ENCODE measurements at regions not wholly inside any gene's neighbourhood (a gene's known extent, or its start where the extent isn't known, plus 50 kb on each side); places are given as distances from the start of the nearest gene placed in this dataset.

DNA sequence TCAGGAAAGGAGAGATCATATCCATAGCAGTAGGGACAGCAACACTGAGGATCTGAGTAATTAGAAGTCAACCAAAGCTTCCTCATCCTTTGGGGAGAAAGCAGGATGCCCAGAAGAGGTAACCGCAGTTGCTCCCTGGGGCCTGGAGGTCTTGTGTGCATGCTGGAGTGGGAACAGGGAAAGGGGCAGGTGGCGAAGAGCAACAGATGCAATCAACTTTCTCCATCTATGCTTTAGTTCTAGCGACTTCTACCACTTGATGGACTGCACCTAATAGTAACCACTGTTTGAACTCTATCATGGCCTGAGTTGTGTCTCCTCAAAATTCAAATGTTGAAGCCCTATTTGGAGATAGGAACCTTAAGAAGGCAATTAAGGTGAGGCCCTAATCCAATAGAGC is 503.8 kb downstream of the NPIPA7 start:
- DNase-seq (ENCODE audit: low spot score in 2 of 2, unreplicated experiment in 2 of 2) = no peak
- peaks cover 41% of the 10 kb centered on the region for H3K27me3 Mint-ChIP-seq (ENCODE audit: low read depth)
- H3K27ac Mint-ChIP-seq = no peak overlapping the region
- TF ChIP-seq, protein P1, sequence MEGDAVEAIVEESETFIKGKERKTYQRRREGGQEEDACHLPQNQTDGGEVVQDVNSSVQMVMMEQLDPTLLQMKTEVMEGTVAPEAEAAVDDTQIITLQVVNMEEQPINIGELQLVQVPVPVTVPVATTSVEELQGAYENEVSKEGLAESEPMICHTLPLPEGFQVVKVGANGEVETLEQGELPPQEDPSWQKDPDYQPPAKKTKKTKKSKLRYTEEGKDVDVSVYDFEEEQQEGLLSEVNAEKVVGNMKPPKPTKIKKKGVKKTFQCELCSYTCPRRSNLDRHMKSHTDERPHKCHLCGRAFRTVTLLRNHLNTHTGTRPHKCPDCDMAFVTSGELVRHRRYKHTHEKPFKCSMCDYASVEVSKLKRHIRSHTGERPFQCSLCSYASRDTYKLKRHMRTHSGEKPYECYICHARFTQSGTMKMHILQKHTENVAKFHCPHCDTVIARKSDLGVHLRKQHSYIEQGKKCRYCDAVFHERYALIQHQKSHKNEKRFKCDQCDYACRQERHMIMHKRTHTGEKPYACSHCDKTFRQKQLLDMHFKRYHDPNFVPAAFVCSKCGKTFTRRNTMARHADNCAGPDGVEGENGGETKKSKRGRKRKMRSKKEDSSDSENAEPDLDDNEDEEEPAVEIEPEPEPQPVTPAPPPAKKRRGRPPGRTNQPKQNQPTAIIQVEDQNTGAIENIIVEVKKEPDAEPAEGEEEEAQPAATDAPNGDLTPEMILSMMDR (IDR thresholded peaks at IDR 0.05; ENCODE audit: unreplicated experiment) = no peak
- no peaks in the 10 kb centered on the region for H3K9me3 Mint-ChIP-seq
- no peaks in the 10 kb centered on the region for H3K4me1 Mint-ChIP-seq
- no peak overlapping the region for H3K4me3 Mint-ChIP-seq
- no peaks in the 10 kb centered on the region for H3K36me3 Mint-ChIP-seq

GRCh38 chr16:16884451-16884850 is 505.5 kb downstream of the NPIPA7 start:
- H3K4me3 Mint-ChIP-seq = no peak overlapping the region
- TF ChIP-seq, protein P1 (IDR thresholded peaks at IDR 0.05; ENCODE audit: unreplicated experiment) = no peak
- H3K4me1 Mint-ChIP-seq = no peaks in the 10 kb centered on the region
- DNase-seq (ENCODE audit: low spot score in 2 of 2, unreplicated experiment in 2 of 2) = no peak
- peaks cover 30% of the 10 kb centered on the region for H3K27me3 Mint-ChIP-seq (ENCODE audit: low read depth)
- no peaks in the 10 kb centered on the region for H3K9me3 Mint-ChIP-seq
- no peak overlapping the region for H3K27ac Mint-ChIP-seq
- H3K36me3 Mint-ChIP-seq = no peaks in the 10 kb centered on the region

- H3K27me3 Mint-ChIP-seq (ENCODE audit: low read depth) = peaks cover 17% of the 10 kb centered on the region
- no peak overlapping the region for H3K27ac Mint-ChIP-seq
- H3K36me3 Mint-ChIP-seq = no peaks in the 10 kb centered on the region
- no peaks in the 10 kb centered on the region for H3K4me1 Mint-ChIP-seq
- H3K9me3 Mint-ChIP-seq = no peaks in the 10 kb centered on the region
- no peak overlapping the region for H3K4me3 Mint-ChIP-seq
- TF ChIP-seq, protein P1 (IDR thresholded peaks at IDR 0.05; ENCODE audit: unreplicated experiment) = no peak
- no peak for DNase-seq (ENCODE audit: low spot score in 2 of 2, unreplicated experiment in 2 of 2)
Observed at GRCh38 chr16:16887193-16887592, 508.3 kb downstream of the NPIPA7 start.

DNA sequence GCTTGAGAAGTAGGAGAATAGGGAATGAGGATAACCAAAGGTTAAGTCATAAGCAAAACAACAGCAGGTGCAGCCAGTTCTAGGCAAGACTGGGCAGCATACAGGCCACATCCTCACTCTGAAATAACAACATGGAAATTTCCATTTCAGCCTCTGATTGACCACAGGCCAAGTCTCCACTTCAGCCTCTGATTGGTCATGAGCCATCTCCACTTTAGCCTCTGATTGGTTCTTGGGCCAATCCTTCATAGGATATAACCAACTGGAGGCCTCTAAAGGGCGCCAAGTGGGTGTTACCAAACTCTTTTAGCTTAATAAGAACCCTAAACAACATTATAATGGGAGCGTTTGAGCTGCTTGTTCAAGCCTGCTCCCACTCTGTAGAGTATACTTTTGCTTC is 512.0 kb downstream of the NPIPA7 start:
- H3K27ac Mint-ChIP-seq = no peak overlapping the region
- H3K36me3 Mint-ChIP-seq = no peaks in the 10 kb centered on the region
- no peaks in the 10 kb centered on the region for H3K9me3 Mint-ChIP-seq
- peaks cover 3% of the 10 kb centered on the region for H3K27me3 Mint-ChIP-seq (ENCODE audit: low read depth)
- DNase-seq (ENCODE audit: low spot score in 2 of 2, unreplicated experiment in 2 of 2) = no peak
- H3K4me1 Mint-ChIP-seq = no peaks in the 10 kb centered on the region
- no peak overlapping the region for H3K4me3 Mint-ChIP-seq
- TF ChIP-seq, protein P1 (IDR thresholded peaks at IDR 0.05; ENCODE audit: unreplicated experiment) = no peak

GRCh38 chr16:16904601-16905000 is 525.7 kb downstream of the NPIPA7 start:
- no peak for DNase-seq (ENCODE audit: low spot score in 2 of 2, unreplicated experiment in 2 of 2)
- H3K4me1 Mint-ChIP-seq = no peaks in the 10 kb centered on the region
- TF ChIP-seq, protein P1 (IDR thresholded peaks at IDR 0.05; ENCODE audit: unreplicated experiment) = no peak
- H3K27me3 Mint-ChIP-seq (ENCODE audit: low read depth) = peaks cover 17% of the 10 kb centered on the region
- no peak overlapping the region for H3K27ac Mint-ChIP-seq
- peaks cover 24% of the 10 kb centered on the region for H3K9me3 Mint-ChIP-seq
- H3K4me3 Mint-ChIP-seq = no peak overlapping the region
- H3K36me3 Mint-ChIP-seq = no peaks in the 10 kb centered on the region

- Mint-ChIP-seq H3K4me3 (no peak overlapping the region), H3K9me3 (peaks cover 12% of the 10 kb centered on the region), H3K27me3 (ENCODE audit: low read depth) (peaks cover 19% of the 10 kb centered on the region), H3K36me3 (no peaks in the 10 kb centered on the region), H3K27ac (no peak overlapping the region), H3K4me1 (no peaks in the 10 kb centered on the region)
- no peak for DNase-seq (ENCODE audit: low spot score in 2 of 2, unreplicated experiment in 2 of 2)
- TF ChIP-seq, protein P1 (IDR thresholded peaks at IDR 0.05; ENCODE audit: unreplicated experiment) = no peak
Observed at GRCh38 chr16:16905850-16906249, 526.9 kb downstream of the NPIPA7 start.
